Right renal pelvis (tissue), 4 donors: ENCODE measurements at regions not wholly inside any gene's neighbourhood (a gene's known extent, or its start where the extent isn't known, plus 50 kb on each side); places are given as distances from the start of the nearest gene placed in this dataset.

ENCODE experiments used
- DNase-seq, 4 donors: peaks; one replicate each; pipeline ENCODE4 v3.0.0-alpha.2; 2013; ENCODE audit warnings: low read depth in 4 of 4, low spot score in 3 of 4, missing footprints in 1 of 4

DNA sequence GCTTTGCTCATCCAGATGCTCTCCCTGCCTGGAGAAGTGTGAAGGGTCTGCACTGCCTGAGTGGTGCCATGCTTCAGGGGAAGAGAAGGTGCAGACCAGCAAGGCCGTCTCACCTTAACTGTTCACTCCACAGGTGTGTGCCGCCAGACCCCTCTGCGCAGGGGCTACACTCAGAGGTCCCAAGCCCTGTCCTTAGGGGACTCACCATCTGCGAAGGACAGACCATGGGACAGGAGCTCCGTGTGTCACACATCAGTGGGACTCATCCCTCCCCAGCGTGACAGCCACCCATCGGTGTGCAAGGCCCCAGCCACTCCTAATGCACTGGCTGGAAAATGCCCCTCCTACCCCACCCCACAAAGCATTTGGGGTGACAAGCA lies 142.9 kb downstream of the OLFM1 start:
- DNase-seq: no peak

GRCh38 chr9:135230817-135231520 lies 143.5 kb downstream of the OLFM1 start:
- no peak for DNase-seq

GRCh38 chr9:135239100-135239768 lies 151.8 kb downstream of the OLFM1 start:
- no peak for DNase-seq

DNA sequence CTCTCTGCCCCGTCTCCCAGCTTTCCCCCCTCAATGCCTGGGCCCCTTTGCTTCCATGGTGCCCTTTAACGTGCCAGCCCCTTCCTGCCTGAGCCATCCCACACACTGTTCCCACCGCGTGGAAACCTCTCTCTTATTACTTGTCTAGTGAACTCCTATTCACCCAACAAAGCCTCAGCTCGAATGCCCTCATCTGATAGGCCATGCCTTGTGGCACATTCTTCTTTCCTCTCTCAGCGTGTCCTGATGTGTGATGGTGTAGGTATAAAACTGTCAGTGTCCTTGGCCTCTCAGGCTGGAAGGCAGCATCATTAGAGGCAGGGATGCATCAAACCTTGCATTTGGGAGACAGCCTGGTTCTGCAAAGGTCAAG lies 152.3 kb downstream of the OLFM1 start:
- DNase-seq: no peak

DNA sequence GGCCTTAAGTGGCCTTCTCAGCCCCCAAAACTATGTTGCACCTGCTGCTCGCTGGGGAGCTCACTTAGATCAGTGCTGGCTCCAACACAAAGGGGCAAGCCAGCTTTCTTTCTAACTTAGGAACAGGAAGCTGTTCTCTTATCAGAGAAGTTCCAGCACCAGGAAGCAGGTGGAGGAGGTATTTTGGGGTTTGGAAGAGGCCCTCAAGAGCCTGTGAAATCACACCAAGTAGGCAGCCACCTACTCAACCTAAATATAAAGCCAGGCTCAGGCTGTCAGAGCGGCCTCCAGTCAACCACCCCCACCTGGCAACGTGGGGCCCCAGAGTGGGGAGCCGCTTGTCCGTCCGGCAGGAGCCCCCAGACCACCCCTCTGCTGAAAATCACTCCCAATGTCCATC lies 152.8 kb downstream of the OLFM1 start:
- DNase-seq: no peak

DNA sequence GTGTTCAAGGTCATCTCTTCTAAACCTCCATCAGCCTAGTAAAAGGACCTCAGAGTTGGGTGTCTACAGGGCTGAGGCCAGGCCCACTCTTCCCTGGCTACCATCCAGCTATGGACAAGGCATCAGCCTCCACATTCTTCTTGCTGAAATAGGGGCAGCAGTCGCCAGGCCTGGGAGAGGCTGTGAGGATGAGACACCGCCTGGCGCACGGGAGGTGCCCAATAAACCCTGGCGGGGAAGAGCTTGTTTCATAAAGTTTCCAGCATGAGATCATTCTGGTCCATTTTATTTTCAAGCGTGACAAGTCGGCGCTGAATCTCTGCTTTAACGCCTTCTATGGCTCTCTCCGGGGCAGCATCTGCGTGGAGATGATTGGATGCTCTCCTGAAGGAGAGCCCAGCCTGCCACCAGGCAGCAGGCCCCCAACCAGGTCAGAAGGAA lies 153.4 kb downstream of the OLFM1 start:
- no peak for DNase-seq

DNA sequence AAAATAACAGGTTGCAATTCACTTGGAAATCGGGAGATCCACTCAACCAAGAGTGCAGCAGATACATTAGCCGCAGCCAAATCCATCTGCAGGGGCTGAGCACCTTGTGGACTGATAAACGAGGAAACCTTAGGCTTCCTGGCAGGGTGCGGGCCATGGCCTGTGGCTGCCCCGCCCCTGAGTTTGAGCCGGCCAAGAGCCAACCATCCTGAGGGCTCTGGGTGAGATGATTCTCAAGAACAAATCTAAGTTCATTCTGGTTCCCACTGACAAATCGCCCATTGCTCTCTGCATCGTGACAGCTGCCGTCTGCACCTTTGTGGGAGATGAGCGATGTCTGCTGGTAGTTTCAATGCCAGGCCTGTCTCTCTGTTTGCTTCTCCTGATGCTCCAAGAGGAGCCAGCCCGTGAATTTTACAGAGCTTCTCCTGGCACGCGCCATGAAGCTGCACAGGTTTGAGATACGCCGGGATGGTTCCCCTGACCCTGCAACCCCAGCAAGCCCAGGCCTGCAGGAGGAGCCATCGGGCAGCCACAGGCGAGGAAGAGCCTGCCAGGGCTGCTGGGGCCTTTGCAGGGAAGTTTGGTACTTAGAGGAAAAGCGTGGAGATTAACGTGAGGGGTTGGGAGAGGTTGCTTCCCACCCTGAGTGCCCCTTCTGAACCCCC lies 154.0 kb downstream of the OLFM1 start:
- DNase-seq: no peak

DNA sequence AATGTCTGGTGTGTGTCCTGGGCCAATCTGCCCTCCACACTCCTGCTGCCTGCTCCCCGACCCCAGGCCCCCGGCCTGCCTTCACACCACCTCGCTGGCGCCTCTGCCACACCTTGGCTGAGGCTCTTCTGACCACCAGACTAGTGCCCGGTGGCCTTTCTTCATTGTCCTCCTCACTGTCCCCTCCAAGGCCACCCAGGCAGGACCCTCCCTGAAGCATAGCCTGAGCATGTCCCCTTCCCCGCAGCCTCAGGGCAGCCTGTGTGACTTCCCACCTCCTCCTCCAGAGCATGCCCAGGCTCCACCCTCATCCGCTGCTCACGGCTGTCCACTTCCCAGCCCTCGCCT lies 154.6 kb downstream of the OLFM1 start:
- DNase-seq: no peak

- no peak for DNase-seq
These were observed 154.9 kb downstream of the OLFM1 start for GRCh38 chr9:135242406-135242805.

DNA sequence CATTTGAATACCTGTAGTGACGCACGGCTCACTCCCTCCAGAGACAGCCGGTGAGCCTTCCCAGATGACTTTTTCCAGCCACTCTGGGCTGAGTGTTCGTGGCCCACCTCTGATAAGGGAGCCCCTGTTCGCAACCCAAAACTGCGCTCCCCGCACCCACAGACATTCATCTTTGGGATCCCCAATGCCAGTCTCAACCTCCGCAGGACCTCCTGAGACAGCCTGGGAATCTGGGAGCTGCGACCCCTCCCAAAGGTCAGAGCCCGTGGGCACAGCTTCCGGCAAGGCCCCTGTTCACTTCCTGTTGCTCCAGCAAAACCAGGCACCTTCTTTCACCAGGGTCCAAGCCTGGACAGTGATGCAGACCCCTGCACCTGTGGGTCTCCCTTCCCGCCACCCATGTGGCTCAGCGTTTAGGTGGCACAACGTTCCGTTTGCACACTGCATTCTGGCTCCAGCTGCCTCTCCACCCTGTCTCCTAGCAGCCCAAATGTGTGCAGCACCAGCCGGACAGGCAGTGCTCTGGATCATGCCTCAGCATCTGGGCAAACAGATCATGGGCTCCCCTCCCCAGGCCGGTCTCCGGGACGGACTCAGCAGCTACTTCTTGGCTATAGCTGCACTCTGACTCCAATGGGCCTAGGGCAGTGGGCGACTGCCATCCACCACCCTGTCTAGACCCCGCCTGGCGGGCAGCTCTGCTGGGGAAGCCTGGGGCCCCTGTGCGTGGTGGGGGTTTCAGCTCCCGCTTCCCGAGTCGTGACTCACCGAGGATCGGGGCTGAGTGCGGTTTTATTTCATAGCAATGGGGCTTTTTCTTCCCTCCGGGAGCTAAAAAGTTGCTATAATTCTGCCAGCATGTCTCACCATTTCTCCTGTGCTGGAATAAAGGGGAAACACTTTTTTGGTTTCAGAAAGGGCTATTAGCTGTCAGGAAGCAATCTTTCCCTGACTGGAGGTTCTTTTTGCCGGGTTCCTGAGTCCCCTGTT lies 156.0 kb downstream of the OLFM1 start:
- DNase-seq: no peak

DNA sequence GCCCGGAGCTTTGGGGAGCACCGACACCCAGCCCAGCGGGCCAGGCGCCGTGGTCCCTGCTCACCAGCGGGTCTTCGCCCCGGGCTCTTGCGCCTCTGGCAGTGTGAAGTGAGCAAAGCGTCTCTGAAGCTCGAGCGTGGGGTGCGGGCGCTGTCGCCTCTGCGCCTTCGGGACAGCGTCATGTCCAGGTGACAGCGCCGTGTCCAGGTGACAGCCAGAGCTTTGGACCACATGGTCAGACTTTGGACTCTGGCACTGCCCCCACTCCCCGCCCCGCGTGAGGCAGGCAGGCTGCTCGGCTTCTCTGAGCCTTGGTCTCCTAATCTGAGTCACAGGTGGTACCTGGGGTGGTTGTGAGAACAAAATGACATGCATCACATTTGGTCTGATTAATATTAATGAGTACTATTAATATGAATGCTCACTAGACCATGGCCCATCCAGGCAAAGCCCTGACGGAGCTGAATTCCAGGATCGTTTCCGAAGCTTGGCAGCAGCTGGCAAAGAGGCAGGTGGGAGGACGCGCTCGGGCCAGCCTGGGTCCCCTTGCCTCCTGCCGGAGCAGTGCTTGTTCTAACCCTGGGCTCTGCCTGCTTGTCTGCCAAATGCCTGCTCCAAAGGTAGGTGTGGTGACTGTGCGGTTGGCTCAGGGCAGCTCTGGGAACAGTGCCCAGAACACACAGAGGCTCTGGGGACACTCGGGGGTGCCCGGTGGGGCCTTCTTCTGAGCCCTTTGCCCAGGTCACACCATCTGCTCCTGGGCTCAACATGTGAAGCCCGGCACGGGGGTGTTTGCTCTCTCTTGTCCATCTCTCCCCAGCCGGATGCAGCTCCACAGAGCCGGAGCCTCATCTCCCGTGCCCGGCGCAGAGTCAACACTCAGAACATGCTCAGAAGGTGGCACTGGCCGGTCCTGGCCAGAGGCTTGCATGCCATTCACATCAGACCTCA lies 157.1 kb downstream of the OLFM1 start:
- no peak for DNase-seq

- no peak for DNase-seq
These were observed 158.2 kb downstream of the OLFM1 start for GRCh38 chr9:135245482-135246247.

GRCh38 chr9:135246248-135247205 lies 159.1 kb downstream of the OLFM1 start:
- no peak for DNase-seq

GRCh38 chr9:135247227-135247930 lies 159.9 kb downstream of the OLFM1 start:
- no peak for DNase-seq

- DNase-seq: no peak
These were observed 160.6 kb downstream of the OLFM1 start for GRCh38 chr9:135248111-135248510.

DNA sequence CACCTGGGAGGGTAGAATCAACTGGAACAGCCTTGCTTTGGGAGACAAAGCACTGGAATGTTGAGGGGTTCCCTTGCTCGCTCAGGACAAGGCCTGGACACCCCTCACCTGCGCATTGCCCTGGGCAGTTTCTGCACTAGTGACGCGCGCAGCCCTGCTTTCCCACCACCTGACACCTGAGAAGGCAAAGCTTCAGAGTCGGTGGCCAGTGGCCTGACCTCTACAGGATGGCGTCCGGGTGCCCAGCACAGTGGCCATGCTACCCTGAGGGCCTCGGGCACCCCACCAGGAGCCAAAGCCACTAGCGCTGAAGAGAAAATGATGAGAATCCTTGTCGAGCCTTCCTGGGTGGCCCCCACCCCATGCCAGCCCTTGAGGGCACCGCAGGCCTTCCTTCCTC lies 161.3 kb downstream of the OLFM1 start:
- no peak for DNase-seq

GRCh38 chr9:135249191-135249590 lies 161.7 kb downstream of the OLFM1 start:
- no peak for DNase-seq
